Activated T-helper 1 cell treated with anti-CD3 and anti-CD28 coated beads, Interleukin-12 subunit alpha, Interleukin-12 subunit beta, Interleukin-2, Interleukin-4 antibody, amounts not matched to agents 30 ng/mL and 10 ng/mL and 1 ng/mL, durations not matched to agents 14 hours and 24 hours and 36 hours (primary cell): ENCODE measurements at regions not wholly inside any gene's neighbourhood (a gene's known extent, or its start where the extent isn't known, plus 50 kb on each side); places are given as distances from the start of the nearest gene placed in this dataset.
"Not testable (repeated sequence)": the region's sequence is repeated elsewhere in the genome, so short reads cannot be mapped to it uniquely, and the experiment has no call there.

Experiments used
- DNase-seq: peaks from one replicate; pipeline ENCODE4 v3.0.0; 2021; ENCODE audit warnings: low spot score
- H3K27ac Mint-ChIP-seq: one replicate; pipeline ENCODE4 v1.8.0; 2021; ENCODE audit warnings: mild to moderate bottlenecking, mixed read lengths
- H3K27me3 Mint-ChIP-seq: one replicate; pipeline ENCODE4 v1.8.0; 2022; ENCODE audit warnings: mild to moderate bottlenecking, moderate library complexity, mixed read lengths; ENCODE audit not compliant: insufficient read depth
- H3K36me3 Mint-ChIP-seq: one replicate; pipeline ENCODE4 v1.8.0; 2021; ENCODE audit warnings: low read depth, mixed read lengths
- H3K4me1 Mint-ChIP-seq: one replicate; pipeline ENCODE4 v1.8.0; 2021; ENCODE audit warnings: low read depth, mixed read lengths
- H3K4me3 Mint-ChIP-seq: one replicate; pipeline ENCODE4 v1.8.0; 2021; ENCODE audit warnings: mild to moderate bottlenecking, moderate library complexity, mixed read lengths
- H3K9me3 Mint-ChIP-seq: one replicate; pipeline ENCODE4 v1.8.0; 2021; ENCODE audit warnings: mixed read lengths
- intact Hi-C: fragments of 100-400 bp; cut with micrococcal nuclease; formaldehyde crosslinking; loops from one replicate; pipeline ENCODE4 v1.15.1; 2024

- no peak for DNase-seq
- Mint-ChIP-seq H3K27ac (no peak overlapping the region), H3K27me3 (no peaks in the 10 kb centered on the region), H3K4me1 (no peaks in the 10 kb centered on the region), H3K4me3 (no peak overlapping the region), H3K9me3 (no peaks in the 10 kb centered on the region), H3K36me3 (no peaks in the 10 kb centered on the region)
- intact Hi-C loops, result no loop called here
These were observed 166.4 kb upstream of the RPRM start for GRCh38 chr2:153644955-153645354.

- Mint-ChIP-seq H3K9me3 (no peaks in the 10 kb centered on the region), H3K27ac (no peak overlapping the region), H3K36me3 (no peaks in the 10 kb centered on the region), H3K4me1 (no peaks in the 10 kb centered on the region), H3K27me3 (no peaks in the 10 kb centered on the region), H3K4me3 (no peak overlapping the region)
- no peak for DNase-seq
- intact Hi-C loops, result no loop called here
These were observed 167.0 kb upstream of the RPRM start for GRCh38 chr2:153645599-153645998.

- no peak overlapping the region for H3K4me3 Mint-ChIP-seq
- H3K36me3 Mint-ChIP-seq, result no peaks in the 10 kb centered on the region
- DNase-seq, result no peak
- no peaks in the 10 kb centered on the region for H3K9me3 Mint-ChIP-seq
- intact Hi-C loops, result no loop called here
- no peaks in the 10 kb centered on the region for H3K27me3 Mint-ChIP-seq
- H3K27ac Mint-ChIP-seq, result no peak overlapping the region
- no peaks in the 10 kb centered on the region for H3K4me1 Mint-ChIP-seq
These were observed 179.1 kb upstream of the RPRM start for GRCh38 chr2:153657651-153658050.

GRCh38 chr2:153661801-153662200, 183.2 kb upstream of the RPRM start:
- H3K27ac Mint-ChIP-seq, result no peak overlapping the region
- intact Hi-C loops, result no loop called here
- H3K4me3 Mint-ChIP-seq, result no peak overlapping the region
- H3K4me1 Mint-ChIP-seq, result no peaks in the 10 kb centered on the region
- H3K27me3 Mint-ChIP-seq, result no peaks in the 10 kb centered on the region
- no peak for DNase-seq
- no peaks in the 10 kb centered on the region for H3K36me3 Mint-ChIP-seq
- no peaks in the 10 kb centered on the region for H3K9me3 Mint-ChIP-seq

- Mint-ChIP-seq H3K27me3 (no peaks in the 10 kb centered on the region), H3K4me1 (no peaks in the 10 kb centered on the region), H3K36me3 (no peaks in the 10 kb centered on the region), H3K4me3 (no peak overlapping the region), H3K27ac (no peak overlapping the region), H3K9me3 (peaks cover 3% of the 10 kb centered on the region)
- intact Hi-C loops, result no loop called here
- DNase-seq, result no peak
These were observed 184.8 kb upstream of the RPRM start for GRCh38 chr2:153663371-153663770.

GRCh38 chr2:153664009-153664408, 185.4 kb upstream of the RPRM start:
- H3K36me3 Mint-ChIP-seq, DNase-seq, H3K27me3 Mint-ChIP-seq, H3K27ac Mint-ChIP-seq, H3K4me1 Mint-ChIP-seq, H3K9me3 Mint-ChIP-seq, intact Hi-C loops, H3K4me3 Mint-ChIP-seq: not testable (repeated sequence)

GRCh38 chr2:153667475-153667874, 188.9 kb upstream of the RPRM start:
- no peaks in the 10 kb centered on the region for H3K27me3 Mint-ChIP-seq
- intact Hi-C loops, result no loop called here
- H3K9me3 Mint-ChIP-seq, result peaks cover 17% of the 10 kb centered on the region
- H3K36me3 Mint-ChIP-seq, result no peaks in the 10 kb centered on the region
- no peak overlapping the region for H3K27ac Mint-ChIP-seq
- H3K4me1 Mint-ChIP-seq, result no peaks in the 10 kb centered on the region
- DNase-seq, result no peak
- no peak overlapping the region for H3K4me3 Mint-ChIP-seq

- H3K9me3 Mint-ChIP-seq, result peaks cover 25% of the 10 kb centered on the region
- no peaks in the 10 kb centered on the region for H3K27me3 Mint-ChIP-seq
- DNase-seq, result no peak
- H3K4me1 Mint-ChIP-seq, result no peaks in the 10 kb centered on the region
- no peak overlapping the region for H3K4me3 Mint-ChIP-seq
- intact Hi-C loops, result no loop called here
- no peak overlapping the region for H3K27ac Mint-ChIP-seq
- no peaks in the 10 kb centered on the region for H3K36me3 Mint-ChIP-seq
These were observed 190.4 kb upstream of the RPRM start for GRCh38 chr2:153668923-153669322.

- Mint-ChIP-seq H3K4me1 (no peaks in the 10 kb centered on the region), H3K9me3 (peaks cover 4% of the 10 kb centered on the region), H3K36me3 (no peaks in the 10 kb centered on the region), H3K27ac (no peak overlapping the region), H3K4me3 (no peak overlapping the region), H3K27me3 (no peaks in the 10 kb centered on the region)
- no peak for DNase-seq
- intact Hi-C loops, result no loop called here
These were observed 161.6 kb upstream of the GALNT13 start for GRCh38 chr2:153710128-153710527.

- intact Hi-C loops, result no loop called here
- no peaks in the 10 kb centered on the region for H3K27me3 Mint-ChIP-seq
- peaks cover 12% of the 10 kb centered on the region for H3K9me3 Mint-ChIP-seq
- DNase-seq, result no peak
- no peaks in the 10 kb centered on the region for H3K4me1 Mint-ChIP-seq
- H3K4me3 Mint-ChIP-seq, result no peak overlapping the region
- no peak overlapping the region for H3K27ac Mint-ChIP-seq
- H3K36me3 Mint-ChIP-seq, result no peaks in the 10 kb centered on the region
These were observed 156.4 kb upstream of the GALNT13 start for GRCh38 chr2:153715218-153715850.

GRCh38 chr2:153717060-153717459, 154.7 kb upstream of the GALNT13 start:
- Mint-ChIP-seq H3K27me3 (no peaks in the 10 kb centered on the region), H3K4me1 (no peaks in the 10 kb centered on the region), H3K36me3 (no peaks in the 10 kb centered on the region), H3K4me3 (no peak overlapping the region), H3K27ac (no peak overlapping the region), H3K9me3 (peaks cover 12% of the 10 kb centered on the region)
- intact Hi-C loops, result no loop called here
- DNase-seq, result no peak

- no peaks in the 10 kb centered on the region for H3K27me3 Mint-ChIP-seq
These were observed 132.3 kb upstream of the GALNT13 start for GRCh38 chr2:153739394-153739793.

GRCh38 chr2:153761936-153762335, 109.8 kb upstream of the GALNT13 start:
- Mint-ChIP-seq H3K4me1 (no peaks in the 10 kb centered on the region), H3K4me3 (no peak overlapping the region), H3K36me3 (no peaks in the 10 kb centered on the region), H3K27me3 (no peaks in the 10 kb centered on the region), H3K9me3 (peaks cover 50% of the 10 kb centered on the region), H3K27ac (no peak overlapping the region)
- intact Hi-C loops, result no loop called here
- no peak for DNase-seq

More at GRCh38 chr2:153739394-153739793, 132.3 kb upstream of the GALNT13 start:
- Mint-ChIP-seq H3K9me3 (peaks cover 6% of the 10 kb centered on the region), H3K36me3 (peaks cover 1% of the 10 kb centered on the region), H3K4me1 (no peaks in the 10 kb centered on the region), H3K27ac (no peak overlapping the region), H3K4me3 (no peak overlapping the region)
- intact Hi-C loops, result no loop called here
- DNase-seq, result no peak

GRCh38 chr2:153766415-153766814, 105.3 kb upstream of the GALNT13 start:
- Mint-ChIP-seq H3K4me1 (no peaks in the 10 kb centered on the region), H3K9me3 (peaks cover 57% of the 10 kb centered on the region), H3K36me3 (no peaks in the 10 kb centered on the region), H3K27me3 (no peaks in the 10 kb centered on the region), H3K27ac (no peak overlapping the region), H3K4me3 (no peak overlapping the region)
- intact Hi-C loops, result no loop called here
- DNase-seq, result no peak
